IPS-NIHi7 (cell line): ENCODE measurements at regions not wholly inside any gene's neighbourhood (a gene's known extent, or its start where the extent isn't known, plus 50 kb on each side); places are given as distances from the start of the nearest gene placed in this dataset.
"Not testable (repeated sequence)": the region's sequence is repeated elsewhere in the genome, so short reads cannot be mapped to it uniquely, and the experiment has no call there.

Source experiments
- DNase-seq: peaks from one replicate; pipeline ENCODE4 v3.0.0; 2012; ENCODE audit warnings: mixed read lengths; ENCODE audit errors: extremely low spot score

GRCh38 chr4:79223993-79224776 is 101.7 kb downstream of the NAA11 start:
- DNase-seq = no peak

DNA sequence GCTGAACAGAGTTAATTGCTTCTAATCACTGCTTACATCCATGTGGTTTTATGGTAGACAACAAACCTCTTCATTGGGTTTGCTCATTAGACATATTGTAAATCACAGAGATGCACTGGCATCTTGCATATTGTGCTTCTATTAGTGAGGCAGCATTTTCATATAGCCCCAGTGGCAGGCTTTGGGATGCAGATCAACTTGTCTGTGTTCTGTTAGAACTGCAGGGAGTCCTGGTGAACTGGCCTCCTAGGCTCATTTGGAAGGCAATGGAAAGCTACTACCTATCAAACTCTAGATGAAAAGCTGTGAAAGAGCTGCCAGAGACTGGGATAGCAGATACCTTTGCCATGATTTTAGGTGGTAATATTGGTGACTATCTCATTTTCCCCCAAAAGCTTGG is 108.8 kb downstream of the NAA11 start:
- peak; percentile 50 for DNase-seq

DNA sequence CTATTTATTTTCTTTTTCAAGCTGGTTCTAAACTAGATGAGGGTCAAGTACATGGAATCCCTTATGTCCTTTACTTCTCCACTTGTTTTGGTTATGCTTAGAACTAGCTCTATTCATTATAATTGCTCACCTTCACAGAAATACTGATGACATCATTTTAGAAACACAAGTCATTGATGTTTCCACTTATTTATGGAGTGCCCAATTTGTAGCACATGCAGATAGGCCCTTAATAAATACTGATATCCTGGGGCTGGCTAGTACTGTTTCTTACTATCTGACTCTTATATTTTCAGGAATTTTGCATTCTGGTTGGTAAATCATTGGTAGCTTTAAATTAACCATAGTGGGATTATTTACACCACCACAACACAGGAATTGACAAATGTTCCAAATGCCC is 112.2 kb downstream of the NAA11 start:
- DNase-seq = no peak

- no peak for DNase-seq
Observed at GRCh38 chr4:79213010-79213409, 112.9 kb downstream of the NAA11 start.

GRCh38 chr4:79212311-79212710 is 113.5 kb downstream of the NAA11 start:
- no peak for DNase-seq

DNA sequence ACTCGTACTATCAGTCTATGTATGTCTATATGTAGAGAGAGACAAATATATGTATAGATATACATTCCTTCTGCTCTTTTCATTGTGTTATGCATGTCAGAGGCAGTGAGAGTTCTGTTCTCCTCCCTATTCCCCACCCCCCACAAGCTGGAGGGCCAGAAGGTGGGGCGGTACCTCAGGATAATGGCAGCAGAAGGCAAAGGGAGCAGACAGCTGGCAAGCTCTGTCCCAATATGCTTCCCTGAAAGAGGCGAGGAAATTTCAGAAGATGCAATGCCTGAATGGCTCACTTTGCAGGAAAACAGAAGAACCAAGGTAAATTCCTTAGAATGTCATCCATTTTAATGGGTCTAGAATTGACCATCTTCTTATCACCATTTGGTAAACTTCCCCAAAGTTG is 114.4 kb downstream of the NAA11 start:
- no peak for DNase-seq

- DNase-seq = no peak
Observed at GRCh38 chr4:79210636-79211049, 115.2 kb downstream of the NAA11 start.

DNA sequence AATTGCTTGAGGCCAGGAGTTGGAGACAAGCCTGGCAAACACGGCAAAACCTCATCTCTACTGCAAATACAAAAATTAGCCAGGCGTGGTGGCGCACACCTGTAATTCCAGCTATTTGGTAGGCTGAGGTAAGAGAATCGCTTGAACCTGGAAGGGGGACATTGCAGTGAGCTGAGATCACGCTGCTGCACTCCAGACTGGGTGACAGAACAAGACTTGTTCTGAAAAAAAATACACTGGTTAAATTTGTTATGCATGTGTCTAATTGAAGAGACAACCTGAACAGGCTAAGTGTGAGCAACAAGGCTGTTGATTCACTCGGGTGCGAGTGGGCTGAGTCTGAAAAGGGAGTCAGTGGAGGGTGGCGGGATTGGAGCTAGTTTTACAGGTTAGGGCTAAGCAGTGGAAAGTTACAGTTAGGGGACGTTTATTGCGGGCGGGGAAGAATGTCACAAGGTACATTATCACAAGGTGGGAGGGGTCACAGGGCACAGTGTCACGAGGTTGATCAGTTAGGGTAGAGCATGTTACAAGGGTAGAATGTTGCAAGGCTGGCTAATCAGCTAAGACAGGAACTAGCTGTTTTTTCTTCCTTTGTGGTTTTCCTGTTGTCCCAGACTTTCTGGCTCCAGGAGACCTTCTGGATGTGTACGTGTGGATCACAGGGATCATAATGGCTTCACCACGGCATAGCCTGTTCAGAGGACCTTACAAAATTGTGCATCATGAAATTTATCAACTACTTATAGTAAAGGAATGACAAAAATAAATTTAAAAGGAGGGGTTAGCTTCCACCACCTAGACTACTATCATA is 115.8 kb downstream of the NAA11 start:
- no peak for DNase-seq

GRCh38 chr4:79209081-79209480 is 116.8 kb downstream of the NAA11 start:
- no peak for DNase-seq

DNA sequence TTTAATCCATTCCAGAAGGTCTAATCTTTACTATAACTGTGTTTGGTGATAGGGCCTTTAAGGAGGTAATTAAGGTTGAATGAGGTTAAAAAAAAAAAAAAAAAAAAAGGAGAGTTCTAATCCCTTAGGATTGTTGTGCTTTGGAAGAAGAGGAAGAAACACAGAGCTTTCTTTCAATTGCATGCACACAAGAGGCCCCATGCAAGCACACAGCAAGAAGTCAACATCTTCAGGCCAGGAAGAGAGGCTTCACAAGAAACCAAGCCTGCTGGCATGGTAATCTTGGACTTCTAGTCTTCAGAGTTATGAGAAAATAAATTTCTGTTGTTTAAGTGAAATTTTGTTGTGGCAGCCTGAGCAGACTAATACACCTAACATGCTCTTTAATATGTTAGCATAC is 118.6 kb downstream of the NAA11 start:
- DNase-seq = no peak

- no peak for DNase-seq
Observed at GRCh38 chr4:79206660-79207059, 119.2 kb downstream of the NAA11 start.

GRCh38 chr4:79205121-79205520 is 120.7 kb downstream of the NAA11 start:
- no peak for DNase-seq

- DNase-seq = no peak
Observed at GRCh38 chr4:79201971-79202370, 123.9 kb downstream of the NAA11 start.

GRCh38 chr4:79199743-79200142 is 126.1 kb downstream of the NAA11 start:
- DNase-seq = no peak

DNA sequence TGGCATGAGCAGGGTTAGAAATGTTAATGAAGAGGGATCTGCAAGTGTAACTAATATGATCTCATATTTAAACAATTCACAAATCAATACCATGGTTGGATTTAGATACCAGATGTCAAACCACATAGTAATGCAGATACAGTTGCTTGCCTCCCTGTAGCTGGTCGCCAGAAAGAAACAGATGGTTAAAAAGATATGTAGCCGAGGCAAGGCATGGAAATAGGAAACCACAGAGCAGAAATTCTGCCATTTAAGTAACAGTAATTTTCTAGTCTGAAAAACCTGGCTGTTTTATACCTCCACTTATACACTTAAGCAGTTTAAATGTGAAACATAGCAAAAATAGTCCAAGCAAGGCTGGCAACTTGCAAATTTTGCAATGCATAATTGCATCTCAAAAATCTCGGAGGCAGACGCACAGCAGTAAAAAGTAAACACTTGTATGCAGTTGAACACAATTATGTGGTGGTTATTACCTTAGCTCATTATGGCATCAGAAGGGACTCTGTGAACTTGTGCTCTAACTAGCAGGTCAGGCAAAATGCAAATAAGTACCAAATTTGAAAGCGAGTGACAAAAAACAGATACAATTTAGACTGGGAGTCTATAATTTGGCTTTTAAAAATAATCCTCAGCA is 126.8 kb downstream of the NAA11 start:
- no peak for DNase-seq

- DNase-seq = no peak
Observed at GRCh38 chr4:79197275-79198009, 128.4 kb downstream of the NAA11 start.

DNA sequence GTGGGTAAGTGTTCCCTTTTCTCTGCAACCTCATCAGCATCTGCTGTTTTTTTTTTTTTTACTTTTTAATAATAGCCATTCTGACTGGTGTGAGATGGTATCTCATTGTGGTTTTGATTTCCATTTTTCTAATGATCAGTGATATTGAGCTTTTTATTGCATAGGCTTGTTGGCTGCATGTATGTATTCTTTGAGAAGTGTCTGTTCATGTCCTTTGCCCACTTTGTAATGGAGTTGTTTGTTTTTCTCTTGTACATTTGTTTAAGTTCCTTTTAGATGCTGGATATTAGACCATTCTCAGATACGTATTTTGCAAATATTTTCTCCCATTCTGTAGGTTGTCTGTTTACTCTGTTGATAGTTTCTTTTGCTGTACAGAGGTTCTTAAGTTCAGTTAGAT is 134.6 kb downstream of the NAA11 start:
- not testable (repeated sequence) for DNase-seq

GRCh38 chr4:79185526-79186045 is 140.3 kb downstream of the NAA11 start:
- no peak for DNase-seq

- DNase-seq = no peak
Observed at GRCh38 chr4:79184476-79184875, 141.4 kb downstream of the NAA11 start.

GRCh38 chr4:79182209-79182608 is 143.7 kb downstream of the NAA11 start:
- DNase-seq = no peak

DNA sequence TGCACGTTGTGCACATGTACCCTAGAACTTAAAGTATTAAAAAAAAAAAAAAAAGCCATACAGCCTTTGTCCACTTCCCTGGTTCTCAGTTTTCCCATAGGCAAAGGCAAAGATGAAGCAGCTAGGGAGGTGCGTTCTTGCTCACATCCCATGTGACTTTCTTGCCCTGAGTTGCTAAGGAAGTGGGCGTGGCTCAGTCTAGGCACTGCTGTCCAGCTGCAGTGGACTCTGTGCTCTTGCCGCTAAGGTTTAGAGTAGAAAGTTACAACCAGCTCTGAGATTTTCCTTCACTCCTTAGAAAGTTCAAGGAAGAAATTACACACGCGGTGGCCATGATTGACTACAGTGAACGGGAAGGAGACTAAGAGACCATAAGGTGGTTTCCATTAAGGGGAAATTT is 144.7 kb downstream of the NAA11 start:
- no peak for DNase-seq

GRCh38 chr4:79178760-79179159 is 147.1 kb downstream of the NAA11 start:
- no peak for DNase-seq
